Suprapubic skin (tissue), 4 donors: ENCODE measurements at regions not wholly inside any gene's neighbourhood (a gene's known extent, or its start where the extent isn't known, plus 50 kb on each side); places are given as distances from the start of the nearest gene placed in this dataset.

ENCODE experiments used
- DNase-seq, 2 donors: peaks; one replicate each; pipeline ENCODE4 v3.0.0-alpha.2; 2019; ENCODE audit warnings: low spot score in 2 of 2
- H3K27ac ChIP-seq: fragments of 200-600 bp; sonication (generic); one replicate; pipeline ENCODE4 v1.5.1; 2019
- H3K27me3 ChIP-seq: fragments of 200-600 bp; sonication (generic); one replicate; pipeline ENCODE4 v1.5.1; 2019
- H3K36me3 ChIP-seq: fragments of 200-600 bp; sonication (generic); one replicate; pipeline ENCODE4 v1.5.1; 2019
- H3K4me1 ChIP-seq: fragments of 200-600 bp; sonication (generic); one replicate; pipeline ENCODE4 v1.5.1; 2019
- H3K4me3 ChIP-seq: fragments of 200-600 bp; sonication (generic); one replicate; pipeline ENCODE4 v1.5.1; 2019; ENCODE audit warnings: mild to moderate bottlenecking
- H3K9me3 ChIP-seq: fragments of 200-600 bp; sonication (generic); one replicate; pipeline ENCODE4 v1.5.1; 2019
- CTCF ChIP-seq, 2 donors: fragments of 200-600 bp in 1 of 2; fragments of 450-650 bp in 1 of 2; sonication (generic) in 1 of 2; IDR thresholded peaks; one replicate each; pipeline ENCODE4 v1.5.1; 2016 to 2019; ENCODE audit warnings: antibody characterized with exemption in 2 of 2, mild to moderate bottlenecking in 1 of 2, moderate library complexity in 1 of 2
- EP300 ChIP-seq: sonication (generic); formaldehyde crosslinking; IDR thresholded peaks from one replicate; pipeline ENCODE4 v1.6.1; 2017; ENCODE audit warnings: antibody characterized with exemption
- POLR2A ChIP-seq, 2 donors: fragments of 450-650 bp; IDR thresholded peaks; one replicate each; pipeline ENCODE4 v1.6.1; 2017; ENCODE audit warnings: antibody characterized with exemption in 2 of 2, mild to moderate bottlenecking in 2 of 2, moderate library complexity in 2 of 2
- POLR2AphosphoS5 ChIP-seq, 3 donors: sonication (generic); formaldehyde crosslinking; IDR thresholded peaks; one replicate each; pipeline ENCODE4 v1.6.1; 2017; ENCODE audit warnings: antibody characterized with exemption in 3 of 3
- WGBS: methylation state at CpG from one replicate; pipeline ENCODE4 v1.1.5; 2018; 5-methylcytosine and 5-hydroxymethylcytosine counted together

- Histone ChIP-seq H3K27me3 (no peaks in the 10 kb centered on the region), H3K36me3 (no peaks in the 10 kb centered on the region), H3K9me3 (no peaks in the 10 kb centered on the region), H3K4me3 (no peak overlapping the region), H3K27ac (no peak overlapping the region), H3K4me1 (no peaks in the 10 kb centered on the region)
- no peak for DNase-seq
- no peak for TF ChIP-seq CTCF (IDR thresholded peaks at IDR 0.05)
- TF ChIP-seq EP300 = no peak
- TF ChIP-seq POLR2A (IDR thresholded peaks at IDR 0.05) = no peak
- TF ChIP-seq POLR2AphosphoS5 (IDR thresholded peaks at IDR 0.05) = no peak
Observed at GRCh38 chr1:81113688-81114087, 687.0 kb upstream of the ADGRL2 start.

DNA sequence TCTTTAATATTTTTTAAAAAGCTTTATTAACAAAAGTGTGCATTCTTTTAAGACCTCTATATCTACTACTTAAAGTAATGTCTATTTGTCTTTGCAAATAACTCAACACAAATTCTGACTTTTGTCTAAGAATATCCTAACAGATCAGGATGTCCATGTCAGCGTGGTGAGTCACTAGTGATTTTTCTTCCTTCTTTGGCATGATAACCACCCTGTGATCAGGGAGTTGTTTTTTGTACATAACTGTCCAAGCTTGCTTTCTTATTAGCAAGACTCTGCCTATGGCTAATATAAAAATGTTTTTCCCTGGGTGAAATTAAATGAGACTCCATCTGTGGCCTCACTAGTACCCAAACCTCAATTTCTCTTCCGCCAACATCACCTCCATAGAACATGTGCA, 688.9 kb upstream of the ADGRL2 start:
- 82% methylated on average over 2 of the region's 2 CpGs for WGBS
- Histone ChIP-seq H3K27me3 (no peaks in the 10 kb centered on the region), H3K9me3 (no peaks in the 10 kb centered on the region), H3K4me1 (no peaks in the 10 kb centered on the region), H3K4me3 (no peak overlapping the region), H3K36me3 (no peaks in the 10 kb centered on the region), H3K27ac (no peak overlapping the region)
- DNase-seq = no peak
- no peak for TF ChIP-seq CTCF (IDR thresholded peaks at IDR 0.05)
- TF ChIP-seq POLR2AphosphoS5 (IDR thresholded peaks at IDR 0.05) = no peak
- TF ChIP-seq EP300 = no peak
- no peak for TF ChIP-seq POLR2A (IDR thresholded peaks at IDR 0.05)

- Histone ChIP-seq H3K36me3 (no peaks in the 10 kb centered on the region), H3K9me3 (no peaks in the 10 kb centered on the region), H3K27me3 (no peaks in the 10 kb centered on the region), H3K27ac (no peak overlapping the region), H3K4me1 (no peaks in the 10 kb centered on the region), H3K4me3 (no peak overlapping the region)
- no peak for DNase-seq
- TF ChIP-seq POLR2AphosphoS5 (IDR thresholded peaks at IDR 0.05) (no peak), EP300 (no peak)
- WGBS = 93% methylated on average over 3 of the region's 4 CpGs
Observed at GRCh38 chr1:81109038-81109437, 691.7 kb upstream of the ADGRL2 start.

DNA sequence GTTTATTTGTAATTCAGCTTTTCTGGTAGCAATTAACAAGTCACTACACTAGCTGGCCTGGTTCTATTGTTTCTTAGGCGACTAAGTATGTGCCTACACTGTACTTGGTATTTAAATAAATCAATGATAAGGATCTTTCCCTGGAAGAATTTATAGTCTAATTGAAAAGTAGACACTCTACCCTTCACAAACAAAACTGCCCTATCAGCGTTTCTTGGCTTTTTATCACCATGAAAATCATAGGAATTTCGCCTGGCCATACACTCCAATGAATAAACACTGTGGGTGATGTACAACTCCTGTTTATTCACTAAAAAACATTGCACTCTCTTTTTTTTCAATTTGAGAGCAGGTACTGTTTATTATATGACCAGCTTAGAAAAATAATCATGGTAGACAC, 702.9 kb upstream of the ADGRL2 start:
- H3K36me3 ChIP-seq = no peaks in the 10 kb centered on the region
- no peaks in the 10 kb centered on the region for H3K9me3 ChIP-seq
- no peaks in the 10 kb centered on the region for H3K4me1 ChIP-seq
- WGBS = 53% methylated on average over 3 of the region's 3 CpGs
- no peaks in the 10 kb centered on the region for H3K27me3 ChIP-seq
- no peak overlapping the region for H3K4me3 ChIP-seq
- no peak for TF ChIP-seq CTCF (IDR thresholded peaks at IDR 0.05)
- no peak for TF ChIP-seq POLR2AphosphoS5 (IDR thresholded peaks at IDR 0.05)
- no peak for TF ChIP-seq POLR2A (IDR thresholded peaks at IDR 0.05)
- TF ChIP-seq EP300 = no peak
- DNase-seq = no peak
- no peak overlapping the region for H3K27ac ChIP-seq

GRCh38 chr1:81073580-81073979, 727.2 kb upstream of the ADGRL2 start:
- 46% methylated on average over 1 of the region's 1 CpG for WGBS
- no peak overlapping the region for H3K27ac ChIP-seq
- H3K4me3 ChIP-seq = no peak overlapping the region
- DNase-seq = no peak
- no peaks in the 10 kb centered on the region for H3K9me3 ChIP-seq
- H3K27me3 ChIP-seq = no peaks in the 10 kb centered on the region
- no peaks in the 10 kb centered on the region for H3K36me3 ChIP-seq
- H3K4me1 ChIP-seq = no peaks in the 10 kb centered on the region
- TF ChIP-seq CTCF (IDR thresholded peaks at IDR 0.05) (no peak), EP300 (no peak), POLR2AphosphoS5 (IDR thresholded peaks at IDR 0.05) (no peak), POLR2A (IDR thresholded peaks at IDR 0.05) (no peak)
